Mucosa of rectum (tissue), 2 donors: ENCODE measurements at regions not wholly inside any gene's neighbourhood (a gene's known extent, or its start where the extent isn't known, plus 50 kb on each side); places are given as distances from the start of the nearest gene placed in this dataset.
"Not testable (repeated sequence)": the region's sequence is repeated elsewhere in the genome, so short reads cannot be mapped to it uniquely, and the experiment has no call there.

ENCODE experiments used
- H3K27ac ChIP-seq, 2 donors: one replicate each; pipeline ENCODE4 v1.7.0; 2013; ENCODE audit warnings: inconsistent platforms in 2 of 2, low read depth in 2 of 2, low read length in 2 of 2
- H3K27me3 ChIP-seq, 2 donors: one replicate each; pipeline ENCODE4 v1.7.0; 2013; ENCODE audit warnings: low read length in 2 of 2; ENCODE audit not compliant: control insufficient read depth in 2 of 2, insufficient read depth in 2 of 2
- H3K36me3 ChIP-seq, 2 donors: one replicate each; pipeline ENCODE4 v1.7.0; 2013; ENCODE audit warnings: low read length in 2 of 2; ENCODE audit not compliant: control insufficient read depth in 2 of 2, insufficient read depth in 2 of 2
- H3K4me1 ChIP-seq, 2 donors: one replicate each; pipeline ENCODE4 v1.7.0; 2013; ENCODE audit warnings: low read length in 2 of 2, mild to moderate bottlenecking in 1 of 2; ENCODE audit not compliant: control insufficient read depth in 2 of 2, insufficient read depth in 2 of 2
- H3K4me3 ChIP-seq, 2 donors: one replicate each; pipeline ENCODE4 v1.7.0; 2013; ENCODE audit warnings: low read length in 2 of 2
- H3K9ac ChIP-seq, 2 donors: one replicate each; pipeline ENCODE4 v1.7.0; 2013; ENCODE audit warnings: low read length in 2 of 2, low read depth in 1 of 2, mild to moderate bottlenecking in 1 of 2
- H3K9me3 ChIP-seq, 2 donors: one replicate each; pipeline ENCODE4 v1.7.0; 2013; ENCODE audit warnings: low read length in 2 of 2; ENCODE audit not compliant: control insufficient read depth in 2 of 2
- donor health status: healthy.
- donor health status: Normal muscosa, but diverticular disease.

DNA sequence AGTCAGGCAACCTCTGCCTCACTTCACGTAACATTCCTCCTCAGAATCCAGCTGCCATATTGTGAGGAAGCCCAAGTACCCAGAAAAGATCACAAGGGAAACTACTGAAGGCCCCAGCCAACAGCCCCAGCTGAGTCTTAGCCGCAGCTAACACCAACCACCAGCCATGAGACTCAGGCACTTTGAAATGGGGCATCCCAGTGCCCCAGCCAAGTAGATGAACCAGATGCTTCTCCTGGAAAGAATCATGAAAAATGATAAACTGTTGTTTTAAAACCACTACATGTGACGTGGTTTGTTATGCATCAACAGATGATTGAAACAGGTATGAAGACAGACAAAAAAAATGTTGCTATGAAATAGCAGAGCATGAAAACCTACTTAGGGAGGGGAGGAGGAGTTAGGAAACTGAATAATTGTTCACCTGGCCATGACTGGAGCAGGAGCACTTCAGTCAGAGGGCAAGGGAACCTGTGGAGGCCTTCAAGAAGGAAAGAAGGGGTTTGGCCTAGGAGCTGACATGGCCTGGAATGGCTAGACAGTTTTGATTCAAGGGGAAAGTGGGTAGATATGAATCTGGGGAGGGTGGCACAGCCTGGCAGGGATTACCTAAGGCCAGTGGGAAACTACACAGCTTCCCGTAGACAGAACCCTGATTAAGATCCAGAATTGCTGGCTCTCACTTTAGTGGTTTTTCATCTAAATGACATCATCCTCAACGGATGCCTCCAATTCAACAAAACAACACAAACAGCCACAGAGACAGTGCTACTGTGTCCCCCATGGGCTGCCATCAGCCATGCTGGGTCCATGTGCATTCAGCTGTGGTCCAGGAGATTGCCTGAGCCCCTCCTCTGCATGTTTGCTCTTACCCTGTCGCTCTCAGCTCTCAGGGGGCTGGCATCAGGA lies 211.6 kb downstream of the SYK start:
- H3K9ac ChIP-seq: no peak overlapping the region
- no peaks in the 10 kb centered on the region for H3K4me1 ChIP-seq
- H3K27me3 ChIP-seq: no peaks in the 10 kb centered on the region
- no peak overlapping the region for H3K4me3 ChIP-seq
- H3K9me3 ChIP-seq: no peaks in the 10 kb centered on the region
- H3K27ac ChIP-seq: no peak overlapping the region
- H3K36me3 ChIP-seq: no peaks in the 10 kb centered on the region

DNA sequence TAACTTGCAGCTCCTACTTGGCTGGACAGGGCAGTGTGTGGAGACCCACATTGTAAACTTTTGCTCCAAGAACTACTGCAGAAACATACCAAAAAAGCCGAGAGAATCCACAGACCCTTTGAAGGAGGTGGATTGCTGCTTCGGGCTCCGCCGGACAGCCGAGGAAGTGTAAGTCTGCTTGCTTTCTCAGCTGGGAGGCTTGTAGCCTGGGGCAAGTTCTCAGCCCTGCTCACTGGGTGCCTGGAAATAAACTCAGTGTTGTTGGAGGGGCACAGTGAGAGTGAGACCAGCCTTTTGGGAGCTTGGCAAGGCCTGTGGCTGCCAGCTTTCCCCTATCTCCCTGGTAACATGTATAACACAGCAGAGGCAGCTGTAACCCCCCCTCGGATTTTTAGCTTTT lies 215.6 kb downstream of the SYK start:
- Histone ChIP-seq H3K9me3 (no peaks in the 10 kb centered on the region), H3K9ac (no peak overlapping the region)

DNA sequence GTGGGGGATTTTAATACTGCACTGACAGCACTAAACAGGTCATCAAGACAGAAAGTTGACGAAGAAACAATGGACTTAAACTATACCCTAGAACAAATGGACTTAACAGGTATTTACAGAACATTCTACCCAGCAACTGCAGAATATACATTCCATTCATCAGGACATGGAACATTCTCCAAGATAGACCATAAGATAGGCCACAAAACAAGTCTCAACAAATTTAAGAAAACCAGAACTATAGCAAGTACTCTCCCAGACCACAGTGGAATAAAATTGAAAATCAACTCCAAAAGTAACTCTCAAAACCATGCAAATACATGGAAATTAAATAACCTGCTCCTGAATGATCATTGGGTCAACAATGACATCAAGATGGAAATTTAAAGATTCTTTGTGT lies 218.3 kb downstream of the SYK start:
- H3K4me1 ChIP-seq, H3K9ac ChIP-seq, H3K4me3 ChIP-seq, H3K27me3 ChIP-seq, H3K27ac ChIP-seq, H3K9me3 ChIP-seq, H3K36me3 ChIP-seq: not testable (repeated sequence)

More for the DNA sequence above, 215.6 kb downstream of the SYK start:
- no peaks in the 10 kb centered on the region for H3K36me3 ChIP-seq
- H3K27ac ChIP-seq: no peak overlapping the region
- H3K27me3 ChIP-seq: no peaks in the 10 kb centered on the region
- H3K4me3 ChIP-seq: no peak overlapping the region
- no peaks in the 10 kb centered on the region for H3K4me1 ChIP-seq

DNA sequence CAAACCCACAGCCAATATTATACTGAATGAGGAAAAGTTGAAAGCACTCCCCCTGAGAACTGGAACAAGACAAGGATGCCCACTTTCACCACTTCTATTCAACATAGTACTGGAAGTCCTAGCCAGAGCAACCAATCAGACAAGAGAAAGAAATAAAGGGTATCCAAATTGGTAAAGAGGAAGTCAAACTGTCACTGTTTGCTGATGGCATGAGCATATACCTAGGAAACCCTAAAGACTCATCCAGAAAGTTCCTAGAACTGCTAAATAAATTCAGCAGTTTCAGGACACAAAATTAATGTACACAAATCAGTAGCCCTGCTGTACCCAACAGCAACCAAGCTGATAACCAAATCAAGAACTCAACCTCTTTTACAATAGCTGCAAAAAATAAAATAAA lies 220.0 kb downstream of the SYK start:
- not testable (repeated sequence) for H3K4me1 ChIP-seq, H3K9me3 ChIP-seq

DNA sequence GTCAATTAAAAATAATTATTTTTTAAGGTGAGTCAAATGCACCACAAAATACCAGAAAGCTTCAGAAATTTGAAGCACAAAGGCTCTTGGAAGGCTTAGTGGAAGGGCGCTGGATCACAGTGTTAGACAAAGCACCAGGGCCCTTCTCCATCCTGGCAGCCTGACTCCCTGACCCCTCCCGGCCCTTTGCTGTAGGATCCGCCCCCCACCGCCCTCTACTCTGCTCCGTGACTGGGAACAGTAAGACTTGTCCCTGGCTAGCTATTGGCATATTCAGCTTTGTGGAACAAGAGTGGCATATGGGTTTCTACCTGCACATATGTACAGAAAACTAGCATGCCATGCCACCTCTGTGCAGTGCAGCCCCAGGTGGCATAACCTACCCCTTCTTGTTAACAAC lies 222.1 kb downstream of the SYK start:
- Histone ChIP-seq H3K27me3 (no peaks in the 10 kb centered on the region), H3K9me3 (no peaks in the 10 kb centered on the region), H3K9ac (no peak overlapping the region), H3K36me3 (no peaks in the 10 kb centered on the region), H3K27ac (no peak overlapping the region), H3K4me3 (no peak overlapping the region), H3K4me1 (no peaks in the 10 kb centered on the region)

More for the DNA sequence above, 220.0 kb downstream of the SYK start:
- not testable (repeated sequence) for H3K4me3 ChIP-seq, H3K9ac ChIP-seq, H3K27me3 ChIP-seq, H3K27ac ChIP-seq, H3K36me3 ChIP-seq

DNA sequence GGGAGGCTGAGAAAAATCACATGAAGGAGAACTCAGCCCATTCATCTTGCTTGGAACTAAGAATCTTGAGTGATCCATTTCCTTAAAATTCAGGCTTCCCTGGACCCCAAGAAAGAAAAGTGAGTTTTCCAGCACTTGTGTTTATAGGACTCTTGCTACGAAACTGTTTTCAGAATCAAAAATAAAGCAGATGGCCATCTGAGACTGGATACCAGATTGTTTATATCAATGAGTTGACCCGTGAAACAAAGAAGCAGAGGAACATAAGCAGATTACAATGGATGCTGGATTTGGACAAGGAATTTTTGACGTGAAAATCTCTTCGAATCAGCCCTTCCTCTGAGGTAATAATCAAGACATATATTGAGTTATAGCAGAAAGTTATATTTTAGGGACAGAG lies 223.2 kb downstream of the SYK start:
- H3K4me3 ChIP-seq: no peak overlapping the region
- H3K27ac ChIP-seq: no peak overlapping the region
- no peaks in the 10 kb centered on the region for H3K36me3 ChIP-seq
- no peak overlapping the region for H3K9ac ChIP-seq
- H3K9me3 ChIP-seq: no peaks in the 10 kb centered on the region
- no peaks in the 10 kb centered on the region for H3K27me3 ChIP-seq
- H3K4me1 ChIP-seq: no peaks in the 10 kb centered on the region

DNA sequence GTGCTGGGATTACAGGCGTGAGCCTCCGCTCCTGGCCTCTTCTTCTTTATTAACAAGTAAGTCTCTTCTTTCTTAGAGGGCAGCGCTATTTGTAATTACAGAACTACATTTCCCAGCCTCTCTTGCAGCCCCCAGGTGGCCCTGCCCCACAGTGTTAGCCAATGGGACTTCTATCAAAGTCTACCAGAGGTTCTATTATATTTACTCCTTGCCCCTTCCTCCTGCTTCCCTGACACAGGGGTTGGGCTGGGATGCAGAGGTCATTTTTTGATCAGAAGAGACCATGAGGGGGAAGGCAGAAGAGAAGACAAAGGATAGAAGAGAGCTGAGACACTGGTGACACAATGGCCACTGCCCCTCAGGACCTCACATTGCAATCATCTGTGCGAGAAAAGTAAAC lies 224.2 kb downstream of the SYK start:
- no peaks in the 10 kb centered on the region for H3K9me3 ChIP-seq
- no peaks in the 10 kb centered on the region for H3K27me3 ChIP-seq
- no peaks in the 10 kb centered on the region for H3K4me1 ChIP-seq
- H3K27ac ChIP-seq: no peak overlapping the region
- H3K36me3 ChIP-seq: no peaks in the 10 kb centered on the region
- no peak overlapping the region for H3K9ac ChIP-seq
- H3K4me3 ChIP-seq: no peak overlapping the region

DNA sequence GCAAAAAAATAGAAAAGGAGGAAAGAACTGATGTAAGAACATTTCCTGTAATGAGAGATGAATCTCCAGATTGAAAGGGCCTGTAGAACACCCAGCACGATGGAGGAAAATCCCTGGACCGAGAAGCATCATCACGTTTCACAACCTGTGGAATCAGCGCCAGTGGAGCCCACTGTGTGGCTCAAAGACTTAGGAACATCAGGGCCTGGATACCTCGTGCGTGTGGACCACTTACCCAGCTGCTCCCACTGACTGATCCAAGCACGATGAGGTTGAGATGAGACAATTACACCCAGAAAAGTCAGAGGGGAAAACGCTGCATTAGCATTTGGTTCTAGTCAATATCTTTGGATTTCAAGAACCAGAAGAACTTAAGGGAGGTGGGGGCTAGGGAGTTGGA lies 224.6 kb downstream of the SYK start:
- Histone ChIP-seq H3K27ac (no peak overlapping the region), H3K4me1 (no peaks in the 10 kb centered on the region), H3K4me3 (no peak overlapping the region), H3K27me3 (no peaks in the 10 kb centered on the region), H3K36me3 (no peaks in the 10 kb centered on the region), H3K9me3 (no peaks in the 10 kb centered on the region), H3K9ac (no peak overlapping the region)

DNA sequence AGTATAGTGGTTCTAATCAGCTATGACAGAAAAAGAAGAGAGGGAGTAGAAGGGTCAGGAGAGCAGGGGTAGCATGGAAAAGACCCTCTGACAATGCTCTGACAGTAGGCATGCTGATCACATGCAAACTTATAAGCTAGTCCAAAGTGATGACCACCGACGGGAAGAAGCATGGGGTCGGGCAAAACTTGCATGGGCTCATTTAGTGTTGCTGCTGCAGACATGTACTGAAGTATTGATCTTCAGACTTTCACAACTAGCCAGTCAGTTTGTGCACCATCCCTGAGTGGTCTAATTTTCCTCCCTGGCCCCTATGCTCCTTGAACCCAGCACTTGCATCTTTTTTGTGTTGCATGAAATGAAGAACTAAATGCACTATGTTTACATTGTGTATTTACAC lies 225.4 kb downstream of the SYK start:
- H3K9ac ChIP-seq: no peak overlapping the region
- H3K4me3 ChIP-seq: no peak overlapping the region
- H3K27ac ChIP-seq: no peak overlapping the region
- H3K4me1 ChIP-seq: no peaks in the 10 kb centered on the region
- H3K9me3 ChIP-seq: no peaks in the 10 kb centered on the region
- no peaks in the 10 kb centered on the region for H3K36me3 ChIP-seq
- H3K27me3 ChIP-seq: no peaks in the 10 kb centered on the region

DNA sequence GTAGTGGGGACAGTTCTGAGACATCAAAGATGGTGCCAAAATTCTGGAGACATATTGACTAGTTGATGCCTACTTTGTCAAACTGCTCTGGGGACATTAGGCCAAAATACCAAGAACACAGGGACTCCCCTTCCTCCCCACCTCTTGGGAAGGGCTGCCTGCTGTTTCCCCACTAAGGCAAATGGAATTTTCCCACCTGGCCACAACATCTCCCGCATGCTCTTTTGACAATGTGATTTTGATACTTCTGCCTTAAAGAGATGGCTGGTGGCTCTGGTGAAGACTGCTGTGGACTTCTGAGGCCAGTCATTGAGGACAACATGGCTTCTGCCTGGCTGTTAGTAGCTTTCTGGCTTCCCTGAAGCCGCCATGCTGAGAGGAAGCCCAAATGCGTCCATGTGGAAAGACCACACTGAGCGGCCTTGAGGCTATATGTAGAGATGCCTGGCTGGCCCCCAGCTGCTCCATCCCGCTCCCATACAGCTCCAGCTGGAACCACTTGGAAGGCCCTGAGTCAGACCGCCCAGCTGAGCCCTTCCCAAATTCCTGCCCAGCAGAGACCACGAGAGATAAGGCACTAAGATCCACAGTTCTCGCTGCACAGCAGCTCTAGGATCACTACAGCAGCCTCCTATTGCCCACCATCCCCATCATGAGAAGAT lies 226.7 kb downstream of the SYK start:
- no peak overlapping the region for H3K27ac ChIP-seq
- no peaks in the 10 kb centered on the region for H3K9me3 ChIP-seq
- no peaks in the 10 kb centered on the region for H3K4me1 ChIP-seq
- H3K36me3 ChIP-seq: no peaks in the 10 kb centered on the region
- no peaks in the 10 kb centered on the region for H3K27me3 ChIP-seq
- no peak overlapping the region for H3K9ac ChIP-seq
- no peak overlapping the region for H3K4me3 ChIP-seq
